HEK293 (cell line): ENCODE measurements at regions not wholly inside any gene's neighbourhood (a gene's known extent, or its start where the extent isn't known, plus 50 kb on each side); places are given as distances from the start of the nearest gene placed in this dataset.

Experiments
- CTCF ChIA-PET: fragments of 350-600 bp; formaldehyde crosslinking; extraction: SDS; loops from one replicate; lab custom pipeline; 2021; ENCODE audit warnings: antibody characterized with exemption; lab: Yijun Ruan, JAX
- POLR2A ChIA-PET: fragments of 300-600 bp; formaldehyde crosslinking; extraction: SDS; loops from one replicate; lab custom pipeline; 2020; ENCODE audit warnings: antibody characterized with exemption, inconsistent platforms; lab: Yijun Ruan, JAX
- H3K27ac ChIP-seq: fragments of 200-500 bp; sonication (Bioruptor generic); 2 replicates; pipeline ENCODE4 v1.5.1; 2014; ENCODE audit warnings: low read depth, low read length, control low read depth, inconsistent platforms; ENCODE audit errors: extremely low read depth
- H3K36me3 ChIP-seq, 2 experiments: fragments of 200-500 bp in 1 of 2; sonication (Bioruptor generic) in 1 of 2; 1 replicate in 1 of 2; 2 replicates in 1 of 2; pipeline ENCODE4 v1.5.1; 2014 to 2017; ENCODE audit warnings: inconsistent platforms in 2 of 2, low read length in 2 of 2; ENCODE audit not compliant: control insufficient read depth in 2 of 2, insufficient read depth in 1 of 2
- H3K4me1 ChIP-seq: fragments of 200-500 bp; sonication (Bioruptor generic); 2 replicates; pipeline ENCODE4 v1.5.1; 2014; ENCODE audit warnings: mild to moderate bottlenecking, low read length, inconsistent platforms; ENCODE audit not compliant: control insufficient read depth, insufficient read depth
- H3K4me3 ChIP-seq: 2 replicates; pipeline ENCODE4 v1.5.1; 2011; ENCODE audit warnings: low read depth, mild to moderate bottlenecking, control low read depth, low read length, moderate library complexity
- H3K9me3 ChIP-seq: fragments of 200-500 bp; sonication (Bioruptor generic); 2 replicates; pipeline ENCODE4 v1.5.1; 2014; ENCODE audit warnings: low read depth, low read length, inconsistent platforms; ENCODE audit not compliant: control insufficient read depth, insufficient read depth
- BCL11B ChIP-seq: fragments of 450-650 bp; formaldehyde crosslinking; IDR thresholded peaks from 2 replicates; pipeline ENCODE4 v1.5.1; 2016; ENCODE audit warnings: low read depth, missing biosample characterization, missing genetic modification characterization
- ELK4 ChIP-seq: IDR thresholded peaks from 2 replicates; pipeline ENCODE4 v1.6.1; 2011; ENCODE audit warnings: mild to moderate bottlenecking, low read depth, low read length, borderline replicate concordance
- HIC1 ChIP-seq: fragments of 450-650 bp; formaldehyde crosslinking; IDR thresholded peaks from 2 replicates; pipeline ENCODE4 v1.5.1; 2016; ENCODE audit warnings: missing biosample characterization, missing genetic modification characterization
- KLF16 ChIP-seq: fragments of 450-650 bp; formaldehyde crosslinking; IDR thresholded peaks from 2 replicates; pipeline ENCODE4 v1.5.1; 2017; ENCODE audit warnings: missing biosample characterization, missing genetic modification characterization
- TSHZ1 ChIP-seq: fragments of 450-650 bp; formaldehyde crosslinking; IDR thresholded peaks from 2 replicates; pipeline ENCODE4 v1.5.1; 2016; ENCODE audit warnings: missing biosample characterization, missing genetic modification characterization, borderline replicate concordance
- ZEB2 ChIP-seq: fragments of 450-650 bp; formaldehyde crosslinking; IDR thresholded peaks from 2 replicates; pipeline ENCODE4 v1.5.1; 2016; ENCODE audit warnings: missing biosample characterization, missing genetic modification characterization
- ZNF175 ChIP-seq: fragments of 450-650 bp; formaldehyde crosslinking; IDR thresholded peaks from 2 replicates; pipeline ENCODE4 v1.5.1; 2016; ENCODE audit warnings: missing biosample characterization, missing genetic modification characterization
- ZNF19 ChIP-seq: fragments of 450-650 bp; formaldehyde crosslinking; IDR thresholded peaks from 2 replicates; pipeline ENCODE4; 2016; ENCODE audit warnings: missing biosample characterization, missing genetic modification characterization, low read depth
- ZNF302 ChIP-seq: fragments of 450-650 bp; formaldehyde crosslinking; IDR thresholded peaks from 2 replicates; pipeline ENCODE4 v1.5.1; 2016; ENCODE audit warnings: missing biosample characterization, missing genetic modification characterization, low read depth
- ZNF311 ChIP-seq: fragments of 450-650 bp; formaldehyde crosslinking; IDR thresholded peaks from 2 replicates; pipeline ENCODE4 v1.5.1; 2017; ENCODE audit warnings: missing biosample characterization, missing genetic modification characterization, borderline replicate concordance
- ZNF510 ChIP-seq: fragments of 450-650 bp; formaldehyde crosslinking; IDR thresholded peaks from 2 replicates; pipeline ENCODE4 v1.5.1; 2018; ENCODE audit warnings: mild to moderate bottlenecking, missing genetic modification characterization, missing biosample characterization; ENCODE audit not compliant: insufficient replicate concordance
- ZNF558 ChIP-seq: fragments of 450-650 bp; formaldehyde crosslinking; IDR thresholded peaks from 2 replicates; pipeline ENCODE4 v1.5.1; 2016; ENCODE audit warnings: missing biosample characterization, missing genetic modification characterization
- ZNF585B ChIP-seq: fragments of 450-650 bp; formaldehyde crosslinking; IDR thresholded peaks from 2 replicates; pipeline ENCODE4 v1.5.1; 2016; ENCODE audit warnings: missing biosample characterization, missing genetic modification characterization
- ZNF621 ChIP-seq: fragments of 450-650 bp; formaldehyde crosslinking; IDR thresholded peaks from 2 replicates; pipeline ENCODE4 v1.5.1; 2017; ENCODE audit warnings: missing biosample characterization, missing genetic modification characterization
- ZNF624 ChIP-seq: fragments of 450-650 bp; formaldehyde crosslinking; IDR thresholded peaks from 2 replicates; pipeline ENCODE4 v1.5.1; 2017; ENCODE audit warnings: missing biosample characterization, missing genetic modification characterization
- ZNF670 ChIP-seq: fragments of 450-650 bp; formaldehyde crosslinking; IDR thresholded peaks from 2 replicates; pipeline ENCODE4 v1.5.1; 2016; ENCODE audit warnings: missing biosample characterization, missing genetic modification characterization, low read depth
- ZNF830 ChIP-seq: fragments of 450-650 bp; IDR thresholded peaks from 2 replicates; pipeline ENCODE4 v1.5.0; 2018; ENCODE audit warnings: missing biosample characterization, missing genetic modification characterization, low read depth, mild to moderate bottlenecking, moderate library complexity
- ZNF837 ChIP-seq: fragments of 450-650 bp; formaldehyde crosslinking; IDR thresholded peaks from 2 replicates; pipeline ENCODE4 v1.5.1; 2016; ENCODE audit warnings: missing biosample characterization, missing genetic modification characterization
- ZSCAN18 ChIP-seq: fragments of 450-650 bp; formaldehyde crosslinking; IDR thresholded peaks from 2 replicates; pipeline ENCODE4 v1.5.1; 2016; ENCODE audit warnings: missing biosample characterization, missing genetic modification characterization
- ZSCAN23 ChIP-seq: fragments of 450-650 bp; formaldehyde crosslinking; IDR thresholded peaks from 2 replicates; pipeline ENCODE4 v1.5.1; 2016; ENCODE audit warnings: missing biosample characterization, missing genetic modification characterization

GRCh38 chr21:28431022-28431421, 561.7 kb downstream of the LTN1 start:
- no peaks in the 10 kb centered on the region; the same call in 1 of the 2 replicates for H3K9me3 ChIP-seq
- H3K36me3 ChIP-seq, result no peaks in the 10 kb centered on the region
- CTCF ChIA-PET, result interaction anchor here (0.6 kb wide), 1 partner anchor 23 kb away, joined by 4 read pairs; no protein-coding TSS in a partner anchor
- H3K27ac ChIP-seq, result no peak overlapping the region
- no peaks in the 10 kb centered on the region for H3K4me1 ChIP-seq
- H3K4me3 ChIP-seq, result no peak overlapping the region
- TF ChIP-seq ZNF670, result no peak
- TF ChIP-seq ZSCAN23 (tag by site-specific recombination), result no peak
- no peak for TF ChIP-seq KLF16 (tag by site-specific recombination)
- TF ChIP-seq ZEB2 (tag by site-specific recombination), result no peak
- no peak for TF ChIP-seq ZNF830 (tag by site-specific recombination)
- no peak for TF ChIP-seq ZNF510 (tag by site-specific recombination)
- no peak for TF ChIP-seq ZNF558 (tag by site-specific recombination)
- no peak for TF ChIP-seq ZNF311 (tag by site-specific recombination)
- no peak for TF ChIP-seq ZNF621 (tag by site-specific recombination)
- TF ChIP-seq ZNF624, result no peak
- TF ChIP-seq ZNF175 (tag by site-specific recombination), result no peak
- no peak for TF ChIP-seq BCL11B (tag by site-specific recombination)
- TF ChIP-seq ZNF302 (tag by site-specific recombination), result no peak
- no peak for TF ChIP-seq TSHZ1 (tag by site-specific recombination)
- no peak for TF ChIP-seq ZNF837 (tag by site-specific recombination)
- no peak for TF ChIP-seq ELK4
- no peak for TF ChIP-seq HIC1
- TF ChIP-seq ZNF585B (tag by site-specific recombination), result no peak
- TF ChIP-seq ZNF19 (tag by site-specific recombination), result no peak
- TF ChIP-seq ZSCAN18 (tag by site-specific recombination), result no peak
- POLR2A ChIA-PET, result no interaction called here
